ENCODE measurements at regions not wholly inside any gene's neighbourhood (a gene's known extent, or its start where the extent isn't known, plus 50 kb on each side); places are given as distances from the start of the nearest gene placed in this dataset.
"Not testable (repeated sequence)": the region's sequence is repeated elsewhere in the genome, so short reads cannot be mapped to it uniquely, and the experiment has no call there.

GRCh38 chr10:120112809-120113208 is 220.3 kb downstream of the SEC23IP start:
- no peak for DNase-seq

GRCh38 chr10:120115959-120116358 is 223.4 kb downstream of the SEC23IP start:
- DNase-seq = no peak

GRCh38 chr10:120121768-120122167 is 229.2 kb downstream of the SEC23IP start:
- DNase-seq = no peak

- DNase-seq = no peak
Observed at GRCh38 chr10:120131183-120131582, 238.7 kb downstream of the SEC23IP start.

GRCh38 chr10:120132811-120133210 is 240.3 kb downstream of the SEC23IP start:
- DNase-seq = no peak

GRCh38 chr10:120138689-120139088 is 246.2 kb downstream of the SEC23IP start:
- DNase-seq = no peak

- no peak for DNase-seq
Observed at GRCh38 chr10:120145107-120145506, 252.6 kb downstream of the SEC23IP start.

GRCh38 chr10:120156614-120157274 is 264.2 kb downstream of the SEC23IP start:
- DNase-seq = no peak

GRCh38 chr10:120161111-120161510 is 268.6 kb downstream of the SEC23IP start:
- no peak for DNase-seq

- no peak for DNase-seq
Observed at GRCh38 chr10:120162471-120162870, 269.9 kb downstream of the SEC23IP start.

GRCh38 chr10:120172356-120172755 is 279.8 kb downstream of the SEC23IP start:
- no peak for DNase-seq

- DNase-seq = no peak
Observed at GRCh38 chr10:120174491-120174890, 282.0 kb downstream of the SEC23IP start.

GRCh38 chr10:120177330-120177729 is 279.7 kb upstream of the PLPP4 start:
- no peak for DNase-seq

- no peak for DNase-seq
Observed at GRCh38 chr10:120180160-120180559, 276.9 kb upstream of the PLPP4 start.

- DNase-seq = no peak
Observed at GRCh38 chr10:120181154-120181553, 275.9 kb upstream of the PLPP4 start.

- no peak for DNase-seq
Observed at GRCh38 chr10:120182431-120182830, 274.6 kb upstream of the PLPP4 start.

- DNase-seq = no peak
Observed at GRCh38 chr10:120183546-120183945, 273.5 kb upstream of the PLPP4 start.

- DNase-seq = no peak
Observed at GRCh38 chr10:120184547-120185337, 272.3 kb upstream of the PLPP4 start.

GRCh38 chr10:120186506-120186905 is 270.5 kb upstream of the PLPP4 start:
- no peak for DNase-seq

- DNase-seq = not testable (repeated sequence)
Observed at GRCh38 chr10:120187168-120187567, 269.9 kb upstream of the PLPP4 start.

GRCh38 chr10:120188950-120189349 is 268.1 kb upstream of the PLPP4 start:
- no peak for DNase-seq

GRCh38 chr10:120195984-120196712 is 260.9 kb upstream of the PLPP4 start:
- no peak for DNase-seq

GRCh38 chr10:120204877-120205276 is 252.2 kb upstream of the PLPP4 start:
- DNase-seq = no peak
